HEK293 (cell line): ENCODE measurements at regions not wholly inside any gene's neighbourhood (a gene's known extent, or its start where the extent isn't known, plus 50 kb on each side); places are given as distances from the start of the nearest gene placed in this dataset.

Experiments used
- ZBTB49 ChIP-seq: fragments of 450-650 bp; formaldehyde crosslinking; IDR thresholded peaks from 2 replicates; pipeline ENCODE4 v1.5.1; 2016; ENCODE audit warnings: missing biosample characterization, missing genetic modification characterization, low read depth
- ZNF214 ChIP-seq: fragments of 450-650 bp; formaldehyde crosslinking; IDR thresholded peaks from 2 replicates; pipeline ENCODE4 v1.5.1; 2017; ENCODE audit warnings: missing biosample characterization, mild to moderate bottlenecking, missing genetic modification characterization, borderline replicate concordance
- ZNF274 ChIP-seq, 2 experiments: fragments of 200-500 bp in 1 of 2; fragments of 450-650 bp in 1 of 2; sonication (Bioruptor generic) in 1 of 2; formaldehyde crosslinking in 1 of 2; IDR thresholded peaks; 2 replicates each; pipeline versions ENCODE4 v1.5.1 to v1.6.1; 2014 to 2016; ENCODE audit warnings: borderline replicate concordance in 1 of 2, inconsistent platforms in 1 of 2, low read length in 1 of 2, missing biosample characterization in 1 of 2, missing genetic modification characterization in 1 of 2
- ZNF549 ChIP-seq: fragments of 450-650 bp; IDR thresholded peaks from 2 replicates; pipeline ENCODE4 v1.5.1; 2018; ENCODE audit warnings: missing biosample characterization, missing genetic modification characterization, mild to moderate bottlenecking, inconsistent platforms, moderate library complexity

DNA sequence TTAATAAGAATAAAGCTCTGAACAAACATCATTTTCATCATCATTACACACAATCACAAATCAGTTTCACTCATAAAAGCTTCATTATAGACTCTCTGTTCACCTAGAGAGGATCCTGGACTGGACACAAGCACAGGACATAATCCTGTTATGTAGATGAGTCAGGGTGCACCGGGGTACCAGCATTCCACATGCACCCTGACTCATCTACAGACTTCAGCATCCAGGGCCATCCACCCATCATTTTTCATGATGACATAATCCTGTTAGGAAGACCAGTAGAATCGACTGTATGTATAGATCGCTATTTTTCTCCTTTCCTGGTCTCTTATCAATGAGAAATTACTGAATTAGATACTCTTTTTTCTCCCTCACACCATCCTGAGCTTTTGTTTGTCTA, 73.7 kb upstream of the PIK3C3 start:
- TF ChIP-seq ZNF214 (no peak), ZNF274 (IDR thresholded peaks at IDR 0.05; ENCODE audit: low read length) (no peak), ZNF274 (tag by site-specific recombination; IDR thresholded peaks at IDR 0.05; ENCODE audit: borderline replicate concordance) (no peak), ZBTB49 (tag by site-specific recombination) (no peak), ZNF549 (tag by site-specific recombination) (no peak)
